Hindlimb muscle (tissue), 1 donor: ENCODE measurements at regions not wholly inside any gene's neighbourhood (a gene's known extent, or its start where the extent isn't known, plus 50 kb on each side); places are given as distances from the start of the nearest gene placed in this dataset.

Source experiments
- DNase-seq: peaks from one replicate; pipeline ENCODE4 v3.0.0-alpha.2; 2013

- DNase-seq: no peak
Observed at GRCh38 chr10:3538656-3539531, 246.1 kb downstream of the KLF6 start.

DNA sequence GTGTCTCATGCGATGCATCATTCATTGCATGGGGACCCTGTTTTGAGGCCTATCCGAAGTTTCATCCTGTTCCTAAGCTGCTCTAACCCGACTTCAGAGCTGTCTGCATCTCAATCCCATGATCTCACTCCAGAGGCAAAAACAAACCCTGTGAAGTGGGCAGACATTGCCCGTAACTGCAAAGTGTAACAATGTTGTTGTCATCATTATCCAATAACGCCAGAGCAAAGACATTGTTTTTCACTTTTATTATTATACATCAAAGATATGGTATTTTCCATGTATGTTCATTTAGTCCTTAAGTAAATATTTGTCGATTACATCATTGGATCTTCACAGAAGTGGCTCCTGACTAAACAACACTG is 246.7 kb downstream of the KLF6 start:
- DNase-seq: no peak

DNA sequence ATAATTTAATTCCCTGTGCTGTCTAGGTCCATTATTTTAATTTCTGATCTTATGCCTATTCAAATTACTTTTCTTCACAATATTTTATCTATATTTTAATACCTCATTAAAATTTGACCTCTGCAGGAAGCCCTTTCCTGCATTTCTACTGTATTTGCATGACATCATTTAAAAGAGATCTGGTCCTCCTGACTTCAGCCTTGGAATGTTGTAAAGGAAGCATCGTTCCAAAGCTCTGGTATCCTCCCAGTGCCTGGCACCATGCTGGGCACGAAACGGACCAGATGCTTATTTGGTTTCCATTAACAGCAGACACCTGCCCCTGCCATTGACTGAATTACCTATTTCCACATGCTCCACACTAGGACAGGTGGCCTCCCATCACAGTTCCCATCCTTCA is 247.5 kb downstream of the KLF6 start:
- no peak for DNase-seq

- no peak for DNase-seq
Observed at GRCh38 chr10:3535001-3535400, 250.0 kb downstream of the KLF6 start.

DNA sequence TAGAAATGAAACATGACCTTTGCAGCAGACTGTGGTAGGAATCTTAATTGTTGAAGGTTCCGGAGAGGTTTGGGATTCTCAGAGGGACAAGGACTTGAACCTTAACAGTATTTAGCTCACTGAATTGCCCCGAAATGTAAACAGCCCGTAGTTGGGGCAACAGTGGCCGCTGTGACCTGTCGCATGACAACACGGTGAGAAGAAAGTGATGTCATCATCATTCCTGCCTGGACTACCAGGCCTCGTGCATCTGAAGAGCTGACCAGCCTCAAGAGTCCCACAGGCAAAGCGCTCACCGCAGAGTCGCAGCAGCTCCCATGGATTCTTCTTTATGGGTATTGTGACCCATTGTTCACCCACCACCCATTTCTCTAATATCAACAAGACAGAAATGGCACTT is 250.6 kb downstream of the KLF6 start:
- DNase-seq: no peak

DNA sequence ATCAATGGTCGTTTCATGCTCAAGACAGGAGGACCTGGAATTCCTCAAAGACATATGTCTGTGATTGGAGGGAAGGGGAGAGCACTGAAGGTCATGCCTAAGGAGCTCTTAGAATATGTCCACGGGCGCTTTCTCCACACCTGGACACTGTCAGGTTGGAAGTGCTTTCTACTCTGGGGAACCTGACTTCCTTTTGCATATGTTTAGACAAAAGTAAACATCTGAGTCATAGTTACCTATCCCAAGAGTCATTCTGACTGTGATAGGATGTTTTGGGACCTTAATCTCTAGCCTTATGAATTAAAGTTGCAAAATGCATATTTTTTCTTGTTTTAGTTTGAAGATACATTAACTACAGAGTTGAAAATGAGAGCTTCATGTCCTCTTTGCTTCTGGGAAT is 251.7 kb downstream of the KLF6 start:
- no peak for DNase-seq

- no peak for DNase-seq
Observed at GRCh38 chr10:3532644-3533043, 252.4 kb downstream of the KLF6 start.

- DNase-seq: no peak
Observed at GRCh38 chr10:3531670-3532069, 253.3 kb downstream of the KLF6 start.

DNA sequence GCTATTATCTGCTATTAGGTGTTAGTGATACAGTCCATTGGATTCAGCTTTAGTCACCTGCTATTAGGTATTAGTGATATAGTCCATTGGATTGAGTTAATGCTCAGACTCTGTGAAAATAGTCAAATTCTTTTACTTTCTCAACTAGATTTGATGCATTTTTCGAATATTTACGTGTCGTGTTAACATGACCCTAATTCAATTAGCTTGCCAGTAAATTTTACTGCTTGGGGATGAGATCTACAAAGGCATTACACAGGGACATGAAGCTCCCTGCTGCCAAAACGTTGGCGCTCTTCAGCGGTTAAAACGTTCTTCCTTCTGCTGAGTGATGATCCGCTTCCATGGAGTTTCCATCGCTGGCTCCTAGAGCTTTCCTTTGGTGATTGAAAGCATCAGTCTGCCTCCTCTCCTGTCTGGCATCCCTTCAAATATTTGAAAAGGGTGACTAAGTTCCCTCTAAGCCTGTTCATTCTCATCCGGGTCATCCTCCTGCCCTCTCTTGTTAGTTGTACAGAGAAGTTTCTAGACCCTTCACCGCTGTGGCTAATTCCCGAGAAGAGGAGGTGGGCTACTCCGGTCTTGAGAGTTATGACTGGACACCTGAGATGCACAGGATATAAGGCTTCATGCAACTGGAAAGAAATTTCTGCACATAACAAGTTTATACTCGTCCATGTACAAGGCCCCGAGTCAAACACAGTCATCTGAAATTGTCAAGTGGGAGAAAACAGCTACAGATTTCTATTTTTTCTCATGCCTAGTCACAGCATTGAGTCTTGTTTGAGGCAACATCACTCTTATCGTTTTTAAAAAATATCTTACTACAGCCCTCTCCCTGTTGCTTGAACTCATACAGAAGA is 254.0 kb downstream of the KLF6 start:
- no peak for DNase-seq

GRCh38 chr10:3530346-3530745 is 254.7 kb downstream of the KLF6 start:
- no peak for DNase-seq

GRCh38 chr10:3529691-3530090 is 255.3 kb downstream of the KLF6 start:
- no peak for DNase-seq

- DNase-seq: no peak
Observed at GRCh38 chr10:3528823-3529403, 256.1 kb downstream of the KLF6 start.

- DNase-seq: no peak
Observed at GRCh38 chr10:3528271-3528670, 256.7 kb downstream of the KLF6 start.

DNA sequence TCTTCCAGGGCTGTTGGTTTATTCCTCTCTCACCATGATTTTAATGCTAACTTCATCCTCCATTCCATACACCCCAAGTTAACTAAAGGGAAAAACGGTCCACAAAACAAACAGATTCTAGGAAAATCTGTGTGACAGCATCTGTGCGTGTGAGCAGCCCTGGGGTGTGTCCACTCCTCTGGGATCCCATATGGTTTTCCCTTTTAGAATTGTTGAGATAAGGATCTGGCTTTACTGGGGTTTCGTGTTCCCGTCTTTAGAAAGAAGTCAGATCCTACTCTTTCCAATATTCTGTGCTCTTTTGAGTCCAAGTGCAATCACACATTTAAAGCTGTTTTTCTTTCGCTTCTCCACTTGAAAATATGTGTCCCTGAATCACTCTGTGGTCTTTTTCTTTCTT is 257.1 kb downstream of the KLF6 start:
- DNase-seq: peak; percentile 45

- DNase-seq: peak; percentile 77
Observed at GRCh38 chr10:3526727-3527501, 258.1 kb downstream of the KLF6 start.

- no peak for DNase-seq
Observed at GRCh38 chr10:3525832-3526449, 259.1 kb downstream of the KLF6 start.

- DNase-seq: no peak
Observed at GRCh38 chr10:3524086-3524960, 260.7 kb downstream of the KLF6 start.

DNA sequence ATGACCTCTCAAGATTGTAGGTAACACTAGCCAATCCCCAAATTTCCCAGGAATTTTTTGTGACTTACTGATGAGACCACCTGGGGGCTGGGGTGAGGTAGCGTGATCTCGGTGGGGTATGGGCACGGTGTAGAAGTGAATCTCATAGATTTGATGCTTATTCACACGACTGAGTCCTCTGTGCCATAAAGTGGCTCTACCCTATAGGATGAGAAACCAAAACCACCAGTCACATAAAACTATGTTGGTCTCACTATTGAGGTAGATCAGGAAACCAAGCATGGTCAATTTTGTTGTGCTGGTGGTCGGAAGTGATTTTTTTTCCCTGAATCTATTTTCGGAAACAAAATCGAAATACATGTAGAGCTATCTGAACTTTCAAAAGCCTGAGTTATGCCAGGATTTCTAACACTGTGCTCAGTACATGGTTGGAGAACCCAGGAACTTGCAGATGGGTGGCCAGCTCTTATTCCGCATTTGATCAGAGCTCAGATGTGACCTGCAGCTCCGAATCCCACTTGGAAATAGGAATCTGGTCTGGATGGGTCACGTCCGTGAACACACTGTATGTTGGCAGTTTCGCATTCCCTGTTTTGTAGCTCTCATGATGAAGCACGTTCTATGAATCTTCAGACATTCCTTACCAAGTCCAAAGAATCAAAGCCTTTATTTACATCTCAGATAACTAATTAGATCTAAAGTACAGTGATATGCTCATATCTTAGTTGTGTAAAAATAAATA is 261.5 kb downstream of the KLF6 start:
- no peak for DNase-seq

- DNase-seq: no peak
Observed at GRCh38 chr10:3516923-3517255, 268.1 kb downstream of the KLF6 start.

DNA sequence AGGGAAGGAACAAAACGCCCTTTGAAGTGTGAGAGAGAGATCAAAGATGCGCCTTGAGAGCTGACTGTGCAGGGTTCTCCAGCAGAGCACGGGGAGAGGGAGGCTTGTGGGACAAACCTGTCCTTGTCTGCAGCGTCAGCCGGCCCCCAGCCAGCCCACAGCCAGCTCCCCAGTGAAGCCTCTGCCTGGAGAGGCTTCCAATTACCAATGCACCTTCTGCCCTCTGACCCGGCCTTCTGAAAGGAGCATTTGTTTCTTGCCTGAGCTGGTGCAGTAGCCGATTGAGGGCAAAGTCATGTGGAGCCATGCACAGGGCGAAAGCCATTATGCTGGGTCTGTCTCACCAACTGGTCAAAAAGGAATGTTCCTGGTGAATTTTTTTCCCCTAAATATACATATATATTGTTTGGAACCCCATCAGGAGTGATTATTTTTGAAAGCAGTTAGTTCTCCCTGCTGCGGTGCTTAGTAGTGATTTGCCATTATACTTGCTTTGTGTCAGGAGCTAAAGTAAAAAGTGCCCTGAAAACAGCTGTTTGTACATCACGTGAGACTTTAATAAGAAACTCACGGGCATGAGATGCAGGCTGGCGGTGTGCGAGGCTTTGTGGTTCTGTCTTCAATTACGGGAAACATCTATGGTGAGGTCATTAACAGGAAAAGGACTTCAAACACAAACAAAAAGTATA is 268.6 kb downstream of the KLF6 start:
- DNase-seq: no peak
